AG09309 (cell line): ENCODE measurements at regions not wholly inside any gene's neighbourhood (a gene's known extent, or its start where the extent isn't known, plus 50 kb on each side); places are given as distances from the start of the nearest gene placed in this dataset.
A peak's percentile ranks its signal among the peaks of the same experiment; 100 is the strongest.

Source experiments
- DNase-seq: peaks from one replicate; pipeline ENCODE4 v3.0.0-alpha.2; 2010; ENCODE audit warnings: low read depth
- H3K4me3 ChIP-seq: 2 replicates; pipeline ENCODE4 v1.5.1; 2011; ENCODE audit warnings: mild to moderate bottlenecking, low read depth, low read length, moderate library complexity; ENCODE audit not compliant: control insufficient read depth
- TF ChIP-seq, protein P1 (sequence below): IDR thresholded peaks from 2 replicates; pipeline ENCODE4 v1.5.1; 2011; ENCODE audit warnings: mild to moderate bottlenecking, low read depth, low read length, inconsistent platforms; ENCODE audit not compliant: insufficient read depth, control insufficient read depth; ENCODE audit errors: missing control alignments

DNA sequence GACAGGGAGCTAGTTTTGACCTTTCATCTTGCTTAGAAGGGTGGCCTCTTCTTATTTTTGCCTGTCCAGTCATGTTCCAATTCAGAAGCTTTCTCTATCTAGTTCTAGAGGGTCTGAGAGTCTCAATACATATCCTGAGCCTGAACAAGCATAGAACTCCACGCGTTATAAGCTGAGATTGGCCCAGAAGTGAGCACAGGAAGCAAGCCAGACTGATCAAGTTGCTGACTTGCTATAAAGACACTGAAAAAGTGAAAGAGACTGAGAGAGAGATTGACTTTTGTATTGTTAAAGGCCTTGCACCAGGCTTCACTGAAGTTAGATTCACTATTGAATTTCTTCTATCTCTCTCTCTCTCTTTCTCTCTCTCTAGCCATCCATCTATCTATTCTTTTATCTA, 142.7 kb upstream of the DOCK10 start:
- H3K4me3 ChIP-seq: no peak overlapping the region
- TF ChIP-seq, protein P1, sequence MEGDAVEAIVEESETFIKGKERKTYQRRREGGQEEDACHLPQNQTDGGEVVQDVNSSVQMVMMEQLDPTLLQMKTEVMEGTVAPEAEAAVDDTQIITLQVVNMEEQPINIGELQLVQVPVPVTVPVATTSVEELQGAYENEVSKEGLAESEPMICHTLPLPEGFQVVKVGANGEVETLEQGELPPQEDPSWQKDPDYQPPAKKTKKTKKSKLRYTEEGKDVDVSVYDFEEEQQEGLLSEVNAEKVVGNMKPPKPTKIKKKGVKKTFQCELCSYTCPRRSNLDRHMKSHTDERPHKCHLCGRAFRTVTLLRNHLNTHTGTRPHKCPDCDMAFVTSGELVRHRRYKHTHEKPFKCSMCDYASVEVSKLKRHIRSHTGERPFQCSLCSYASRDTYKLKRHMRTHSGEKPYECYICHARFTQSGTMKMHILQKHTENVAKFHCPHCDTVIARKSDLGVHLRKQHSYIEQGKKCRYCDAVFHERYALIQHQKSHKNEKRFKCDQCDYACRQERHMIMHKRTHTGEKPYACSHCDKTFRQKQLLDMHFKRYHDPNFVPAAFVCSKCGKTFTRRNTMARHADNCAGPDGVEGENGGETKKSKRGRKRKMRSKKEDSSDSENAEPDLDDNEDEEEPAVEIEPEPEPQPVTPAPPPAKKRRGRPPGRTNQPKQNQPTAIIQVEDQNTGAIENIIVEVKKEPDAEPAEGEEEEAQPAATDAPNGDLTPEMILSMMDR: no peak
- no peak for DNase-seq

- H3K4me3 ChIP-seq: no peak overlapping the region
- TF ChIP-seq, protein P1: no peak
- no peak for DNase-seq
Observed at GRCh38 chr2:225182126-225182525, 139.9 kb upstream of the DOCK10 start.

DNA sequence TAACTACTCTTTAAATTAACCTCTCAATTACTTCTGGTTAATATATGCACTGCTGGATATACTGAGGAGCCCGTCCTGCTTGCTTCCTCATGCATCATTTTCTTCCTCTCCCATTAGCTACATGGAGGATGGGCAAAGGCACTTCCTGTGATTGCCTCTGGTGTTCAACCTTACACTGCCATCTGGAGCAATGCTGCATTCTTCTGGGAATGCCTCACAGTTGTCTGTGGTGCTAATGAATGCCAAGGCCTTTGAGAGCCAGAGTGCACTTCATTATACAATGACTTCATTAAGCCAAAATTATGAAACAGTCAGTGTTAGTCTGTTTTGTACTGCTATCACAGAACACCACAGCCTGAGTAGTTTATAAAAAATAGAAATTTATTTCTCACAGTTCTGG, 134.8 kb upstream of the DOCK10 start:
- TF ChIP-seq, protein P1: peak; percentile 32
- H3K4me3 ChIP-seq: no peak overlapping the region
- peak; percentile 71 for DNase-seq

GRCh38 chr2:225173909-225174308, 131.6 kb upstream of the DOCK10 start:
- TF ChIP-seq, protein P1: no peak
- H3K4me3 ChIP-seq: no peak overlapping the region
- no peak for DNase-seq

DNA sequence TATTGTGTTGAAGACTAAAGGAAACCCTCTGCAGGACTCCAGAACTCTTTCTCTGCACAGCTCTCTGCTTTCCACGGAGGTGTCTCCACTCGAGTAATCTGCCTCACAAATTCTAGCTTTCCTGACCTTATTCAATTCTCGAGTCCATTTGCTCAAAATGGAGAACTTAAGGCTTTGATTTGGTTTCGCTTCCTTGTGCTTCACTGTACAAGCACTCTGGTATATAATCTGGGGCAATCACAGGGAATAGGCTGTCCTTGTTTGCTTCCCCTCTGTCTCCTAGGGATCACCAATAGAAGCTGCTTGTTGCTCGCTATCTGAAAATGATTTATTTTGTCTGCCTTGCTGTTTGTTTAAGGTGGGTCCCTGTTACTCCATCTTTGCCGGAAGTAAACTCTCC, 129.1 kb upstream of the DOCK10 start:
- no peak overlapping the region for H3K4me3 ChIP-seq
- TF ChIP-seq, protein P1: no peak

DNA sequence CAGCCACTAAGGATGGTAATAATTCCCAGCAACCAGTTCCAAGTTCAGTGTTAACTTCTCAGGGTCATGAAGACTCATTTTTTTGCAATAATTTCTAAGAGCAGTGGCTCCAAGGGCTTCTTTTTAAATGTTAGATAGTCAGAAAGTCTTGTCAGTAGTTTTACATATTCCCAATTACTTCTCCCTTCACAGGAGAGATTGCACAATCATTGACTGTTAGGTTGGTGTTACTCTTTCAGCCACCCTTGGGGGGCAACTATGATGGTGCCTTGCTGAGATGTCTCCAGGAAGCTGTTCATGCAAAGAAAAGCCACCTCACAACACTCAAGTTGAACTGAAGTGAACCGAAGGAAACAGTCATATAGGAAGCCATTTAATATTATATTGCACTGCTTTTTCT, 127.9 kb upstream of the DOCK10 start:
- DNase-seq: no peak
- H3K4me3 ChIP-seq: no peak overlapping the region
- TF ChIP-seq, protein P1: no peak

More for the DNA sequence above, 129.1 kb upstream of the DOCK10 start:
- DNase-seq: no peak

DNA sequence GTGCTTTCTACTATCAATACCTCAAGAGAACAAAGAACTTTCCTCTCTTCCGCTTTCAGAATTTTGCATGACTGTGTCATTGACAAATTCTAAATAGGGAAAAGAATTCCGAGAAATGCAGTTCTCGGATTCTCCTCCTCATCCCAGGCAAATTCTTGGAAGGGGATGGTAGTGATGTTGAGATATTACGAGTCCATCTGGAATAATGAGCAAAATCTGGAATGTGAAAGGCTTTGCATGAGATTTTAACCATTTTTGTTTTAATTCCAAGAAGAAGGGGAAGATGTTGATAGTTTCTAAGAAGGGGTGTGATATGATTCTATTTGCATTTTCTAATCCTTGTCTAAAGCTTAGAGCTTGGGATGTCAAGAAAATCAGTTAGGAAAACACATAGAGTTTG, 127.1 kb upstream of the DOCK10 start:
- TF ChIP-seq, protein P1: no peak
- H3K4me3 ChIP-seq: no peak overlapping the region
- DNase-seq: no peak
